GM23338 (cell line): ENCODE measurements at regions not wholly inside any gene's neighbourhood (a gene's known extent, or its start where the extent isn't known, plus 50 kb on each side); places are given as distances from the start of the nearest gene placed in this dataset.

Experiments used
- ATAC-seq: fragments of 200-7000 bp; cut with Tn5 transposase; 3 replicates; pipeline ENCODE4 v1.9.1; 2020
- DNase-seq: peaks from one replicate; pipeline ENCODE4 v3.0.0-alpha.2; 2015; ENCODE audit warnings: low spot score
- H2AFZ ChIP-seq: fragments of 200-600 bp; sonication (generic); 2 replicates; pipeline ENCODE4 v1.8.0; 2016; ENCODE audit warnings: antibody characterized with exemption, mild to moderate bottlenecking, moderate library complexity
- H3F3A ChIP-seq: fragments of 200-600 bp; sonication (generic); replicated peaks from 2 replicates; pipeline ENCODE4 v1.8.0; 2017; ENCODE audit warnings: antibody characterized with exemption, mixed run types, low read depth
- H3K27ac ChIP-seq: fragments of 200-600 bp; sonication (generic); 2 replicates; pipeline ENCODE4 v1.6.1; 2016; ENCODE audit warnings: low read depth
- H3K27me3 ChIP-seq: fragments of 200-600 bp; sonication (generic); 2 replicates; pipeline ENCODE4 v1.8.0; 2016; ENCODE audit warnings: mild to moderate bottlenecking, mixed run types, moderate library complexity; ENCODE audit not compliant: insufficient read depth
- H3K36me3 ChIP-seq: fragments of 200-600 bp; sonication (generic); 2 replicates; pipeline ENCODE4 v1.8.0; 2016; ENCODE audit warnings: mild to moderate bottlenecking; ENCODE audit not compliant: insufficient read depth
- H3K4me1 ChIP-seq: fragments of 200-600 bp; sonication (generic); 2 replicates; pipeline ENCODE4 v1.8.0; 2016; ENCODE audit warnings: mild to moderate bottlenecking, moderate library complexity; ENCODE audit not compliant: insufficient read depth
- H3K4me2 ChIP-seq: fragments of 200-600 bp; sonication (generic); 2 replicates; pipeline ENCODE4 v1.7.1; 2017; ENCODE audit warnings: mixed run types
- H3K4me3 ChIP-seq: fragments of 200-600 bp; sonication (generic); 2 replicates; pipeline ENCODE4 v1.6.1; 2016; ENCODE audit warnings: mixed run types
- H3K79me2 ChIP-seq: fragments of 200-600 bp; sonication (generic); replicated peaks from 2 replicates; pipeline ENCODE4 v1.8.0; 2017; ENCODE audit warnings: mild to moderate bottlenecking; ENCODE audit not compliant: insufficient read depth
- H3K9me2 ChIP-seq: fragments of 200-600 bp; sonication (generic); 2 replicates; pipeline ENCODE4 v1.8.0; 2017; ENCODE audit not compliant: insufficient read depth
- H4K20me1 ChIP-seq: fragments of 200-600 bp; sonication (generic); replicated peaks from 2 replicates; pipeline ENCODE4 v1.8.0; 2017; ENCODE audit warnings: mild to moderate bottlenecking; ENCODE audit not compliant: insufficient read depth
- H3K27ac Mint-ChIP-seq: 2 replicates; pipeline ENCODE4 v1.8.0; 2020; ENCODE audit warnings: inconsistent platforms, mild to moderate bottlenecking, moderate library complexity, mixed read lengths
- H3K27me3 Mint-ChIP-seq: 3 replicates; pipeline ENCODE4 v1.8.0; 2022; ENCODE audit warnings: low read depth, mild to moderate bottlenecking, moderate library complexity, mixed read lengths, inconsistent platforms; ENCODE audit not compliant: insufficient read depth, poor library complexity
- H3K36me3 Mint-ChIP-seq: 3 replicates; pipeline ENCODE4 v1.8.0; 2021; ENCODE audit warnings: low read depth, mild to moderate bottlenecking, inconsistent platforms, moderate library complexity, mixed read lengths
- H3K4me1 Mint-ChIP-seq: 3 replicates; pipeline ENCODE4 v1.8.0; 2020; ENCODE audit warnings: mild to moderate bottlenecking, inconsistent platforms, mixed read lengths
- H3K4me3 Mint-ChIP-seq: 3 replicates; pipeline ENCODE4 v1.8.0; 2021; ENCODE audit warnings: moderate library complexity, mild to moderate bottlenecking, inconsistent platforms, mixed read lengths
- H3K9me3 Mint-ChIP-seq: 3 replicates; pipeline ENCODE4 v1.8.0; 2020; ENCODE audit warnings: moderate library complexity, mild to moderate bottlenecking, inconsistent platforms, mixed read lengths
- EZH2 ChIP-seq: fragments of 200-600 bp; sonication (generic); IDR thresholded peaks from one replicate; pipeline ENCODE4 v1.8.0; 2017; ENCODE audit warnings: antibody characterized with exemption, mild to moderate bottlenecking, low read depth; ENCODE audit not compliant: unreplicated experiment
- JUNB ChIP-seq: IDR thresholded peaks from one replicate; pipeline ENCODE4 v1.6.1; 2016; ENCODE audit warnings: antibody characterized with exemption; ENCODE audit not compliant: unreplicated experiment
- POLR2AphosphoS5 ChIP-seq: IDR thresholded peaks from 2 replicates; pipeline ENCODE4 v1.6.1; 2016; ENCODE audit warnings: antibody characterized with exemption, low read depth
- STAT1 ChIP-seq: IDR thresholded peaks from one replicate; pipeline ENCODE4 v1.6.1; 2016; ENCODE audit warnings: antibody characterized with exemption; ENCODE audit not compliant: unreplicated experiment
- TF ChIP-seq, protein P1 (sequence below): fragments of 250-450 bp; sonication (Bioruptor Pico); IDR thresholded peaks from 2 replicates; pipeline ENCODE4 v1.5.0; 2020; ENCODE audit warnings: mild to moderate bottlenecking, moderate library complexity
- TF ChIP-seq, protein P2 (sequence below): IDR thresholded peaks from 2 replicates; pipeline ENCODE4 v1.6.1; 2016; ENCODE audit warnings: antibody characterized with exemption

DNA sequence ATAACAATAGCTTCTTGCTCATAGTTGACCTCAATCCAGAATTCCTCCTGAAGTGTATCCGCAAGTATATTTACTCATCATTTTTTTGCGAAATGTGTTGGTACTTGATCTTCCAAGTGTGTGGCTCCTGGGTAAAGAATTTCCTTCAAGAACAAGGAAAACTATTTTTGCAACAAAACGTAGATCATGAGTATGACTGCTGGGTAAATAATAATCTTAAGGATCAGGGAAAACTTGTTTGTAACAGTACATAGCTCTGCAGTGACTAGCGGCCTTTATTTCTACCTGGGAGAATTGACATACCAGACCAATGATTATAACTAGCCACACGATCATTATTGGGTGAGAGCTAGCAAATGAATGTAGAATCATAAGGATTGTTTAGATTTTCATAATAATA is 1311.7 kb downstream of the ARAP2 start:
- no peaks in the 10 kb centered on the region for H3K27me3 ChIP-seq
- Mint-ChIP-seq H3K4me3 (no peak overlapping the region), H3K36me3 (no peaks in the 10 kb centered on the region), H3K27me3 (no peaks in the 10 kb centered on the region), H3K4me1 (no peaks in the 10 kb centered on the region; the same call in 2 of the 3 replicates), H3K27ac (no peak overlapping the region), H3K9me3 (0 out of 3 replicates have a peak, but pooled peaks cover 5% of the 10 kb centered on the region)
- no peak for DNase-seq
- TF ChIP-seq STAT1: no peak
- TF ChIP-seq, protein P1, sequence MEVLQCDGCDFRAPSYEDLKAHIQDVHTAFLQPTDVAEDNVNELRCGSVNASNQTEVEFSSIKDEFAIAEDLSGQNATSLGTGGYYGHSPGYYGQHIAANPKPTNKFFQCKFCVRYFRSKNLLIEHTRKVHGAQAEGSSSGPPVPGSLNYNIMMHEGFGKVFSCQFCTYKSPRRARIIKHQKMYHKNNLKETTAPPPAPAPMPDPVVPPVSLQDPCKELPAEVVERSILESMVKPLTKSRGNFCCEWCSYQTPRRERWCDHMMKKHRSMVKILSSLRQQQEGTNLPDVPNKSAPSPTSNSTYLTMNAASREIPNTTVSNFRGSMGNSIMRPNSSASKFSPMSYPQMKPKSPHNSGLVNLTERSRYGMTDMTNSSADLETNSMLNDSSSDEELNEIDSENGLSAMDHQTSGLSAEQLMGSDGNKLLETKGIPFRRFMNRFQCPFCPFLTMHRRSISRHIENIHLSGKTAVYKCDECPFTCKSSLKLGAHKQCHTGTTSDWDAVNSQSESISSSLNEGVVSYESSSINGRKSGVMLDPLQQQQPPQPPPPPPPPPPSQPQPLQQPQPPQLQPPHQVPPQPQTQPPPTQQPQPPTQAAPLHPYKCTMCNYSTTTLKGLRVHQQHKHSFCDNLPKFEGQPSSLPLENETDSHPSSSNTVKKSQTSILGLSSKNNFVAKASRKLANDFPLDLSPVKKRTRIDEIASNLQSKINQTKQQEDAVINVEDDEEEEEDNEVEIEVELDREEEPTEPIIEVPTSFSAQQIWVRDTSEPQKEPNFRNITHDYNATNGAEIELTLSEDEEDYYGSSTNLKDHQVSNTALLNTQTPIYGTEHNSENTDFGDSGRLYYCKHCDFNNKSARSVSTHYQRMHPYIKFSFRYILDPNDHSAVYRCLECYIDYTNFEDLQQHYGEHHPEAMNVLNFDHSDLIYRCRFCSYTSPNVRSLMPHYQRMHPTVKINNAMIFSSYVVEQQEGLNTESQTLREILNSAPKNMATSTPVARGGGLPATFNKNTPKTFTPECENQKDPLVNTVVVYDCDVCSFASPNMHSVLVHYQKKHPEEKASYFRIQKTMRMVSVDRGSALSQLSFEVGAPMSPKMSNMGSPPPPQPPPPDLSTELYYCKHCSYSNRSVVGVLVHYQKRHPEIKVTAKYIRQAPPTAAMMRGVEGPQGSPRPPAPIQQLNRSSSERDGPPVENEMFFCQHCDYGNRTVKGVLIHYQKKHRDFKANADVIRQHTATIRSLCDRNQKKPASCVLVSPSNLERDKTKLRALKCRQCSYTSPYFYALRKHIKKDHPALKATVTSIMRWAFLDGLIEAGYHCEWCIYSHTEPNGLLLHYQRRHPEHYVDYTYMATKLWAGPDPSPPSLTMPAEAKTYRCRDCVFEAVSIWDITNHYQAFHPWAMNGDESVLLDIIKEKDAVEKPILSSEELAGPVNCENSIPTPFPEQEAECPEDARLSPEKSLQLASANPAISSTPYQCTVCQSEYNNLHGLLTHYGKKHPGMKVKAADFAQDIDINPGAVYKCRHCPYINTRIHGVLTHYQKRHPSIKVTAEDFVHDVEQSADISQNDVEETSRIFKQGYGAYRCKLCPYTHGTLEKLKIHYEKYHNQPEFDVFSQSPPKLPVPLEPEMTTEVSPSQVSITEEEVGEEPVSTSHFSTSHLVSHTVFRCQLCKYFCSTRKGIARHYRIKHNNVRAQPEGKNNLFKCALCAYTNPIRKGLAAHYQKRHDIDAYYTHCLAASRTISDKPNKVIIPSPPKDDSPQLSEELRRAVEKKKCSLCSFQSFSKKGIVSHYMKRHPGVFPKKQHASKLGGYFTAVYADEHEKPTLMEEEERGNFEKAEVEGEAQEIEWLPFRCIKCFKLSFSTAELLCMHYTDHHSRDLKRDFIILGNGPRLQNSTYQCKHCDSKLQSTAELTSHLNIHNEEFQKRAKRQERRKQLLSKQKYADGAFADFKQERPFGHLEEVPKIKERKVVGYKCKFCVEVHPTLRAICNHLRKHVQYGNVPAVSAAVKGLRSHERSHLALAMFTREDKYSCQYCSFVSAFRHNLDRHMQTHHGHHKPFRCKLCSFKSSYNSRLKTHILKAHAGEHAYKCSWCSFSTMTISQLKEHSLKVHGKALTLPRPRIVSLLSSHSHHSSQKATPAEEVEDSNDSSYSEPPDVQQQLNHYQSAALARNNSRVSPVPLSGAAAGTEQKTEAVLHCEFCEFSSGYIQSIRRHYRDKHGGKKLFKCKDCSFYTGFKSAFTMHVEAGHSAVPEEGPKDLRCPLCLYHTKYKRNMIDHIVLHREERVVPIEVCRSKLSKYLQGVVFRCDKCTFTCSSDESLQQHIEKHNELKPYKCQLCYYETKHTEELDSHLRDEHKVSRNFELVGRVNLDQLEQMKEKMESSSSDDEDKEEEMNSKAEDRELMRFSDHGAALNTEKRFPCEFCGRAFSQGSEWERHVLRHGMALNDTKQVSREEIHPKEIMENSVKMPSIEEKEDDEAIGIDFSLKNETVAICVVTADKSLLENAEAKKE: no peak
- no peak overlapping the region for H2AFZ ChIP-seq
- no peaks in the 10 kb centered on the region for H3K9me2 ChIP-seq
- no peak for ATAC-seq
- H4K20me1 ChIP-seq: no peaks in the 10 kb centered on the region
- no peak overlapping the region for H3K4me3 ChIP-seq
- H3F3A ChIP-seq: no peaks in the 10 kb centered on the region
- H3K4me2 ChIP-seq: no peak overlapping the region
- no peaks in the 10 kb centered on the region for H3K79me2 ChIP-seq
- no peaks in the 10 kb centered on the region for H3K36me3 ChIP-seq
- no peak overlapping the region for H3K27ac ChIP-seq
- H3K4me1 ChIP-seq: no peaks in the 10 kb centered on the region

DNA sequence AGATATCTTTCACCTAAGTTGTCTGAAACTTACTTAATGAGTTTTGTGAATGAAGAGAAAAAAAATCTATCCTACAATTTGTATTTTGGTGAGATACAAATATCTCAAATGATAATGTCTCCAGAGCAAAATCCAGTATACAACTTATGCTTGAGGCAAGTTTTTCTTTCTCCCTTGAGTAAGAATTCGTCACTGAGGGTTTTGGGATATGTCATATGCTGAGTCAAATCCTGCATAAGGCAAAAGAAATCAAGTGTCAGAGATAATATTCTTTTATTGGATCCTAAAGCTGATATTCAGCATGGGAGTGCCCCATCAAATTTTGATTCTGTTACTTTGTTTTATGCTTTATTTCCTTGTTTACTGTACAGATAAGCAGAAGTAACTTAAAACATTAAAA is 1308.6 kb downstream of the ARAP2 start:
- no peak overlapping the region for H3K4me2 ChIP-seq
- Mint-ChIP-seq H3K27ac (no peak overlapping the region), H3K9me3 (0 out of 3 replicates have a peak, but pooled peaks cover 5% of the 10 kb centered on the region), H3K27me3 (no peaks in the 10 kb centered on the region), H3K36me3 (no peaks in the 10 kb centered on the region), H3K4me1 (no peaks in the 10 kb centered on the region; the same call in 2 of the 3 replicates), H3K4me3 (no peak overlapping the region)
- no peaks in the 10 kb centered on the region for H4K20me1 ChIP-seq
- H3K36me3 ChIP-seq: no peaks in the 10 kb centered on the region
- no peaks in the 10 kb centered on the region for H3F3A ChIP-seq
- DNase-seq (no peak), ATAC-seq (no peak)
- no peaks in the 10 kb centered on the region for H3K79me2 ChIP-seq
- H3K27ac ChIP-seq: no peak overlapping the region
- H3K4me1 ChIP-seq: no peaks in the 10 kb centered on the region
- H2AFZ ChIP-seq: no peak overlapping the region
- no peaks in the 10 kb centered on the region for H3K9me2 ChIP-seq
- H3K4me3 ChIP-seq: no peak overlapping the region
- no peaks in the 10 kb centered on the region for H3K27me3 ChIP-seq
- TF ChIP-seq JUNB: no peak
- no peak for TF ChIP-seq POLR2AphosphoS5
- TF ChIP-seq, protein P1: no peak
- TF ChIP-seq EZH2: no peak
- TF ChIP-seq, protein P2, sequence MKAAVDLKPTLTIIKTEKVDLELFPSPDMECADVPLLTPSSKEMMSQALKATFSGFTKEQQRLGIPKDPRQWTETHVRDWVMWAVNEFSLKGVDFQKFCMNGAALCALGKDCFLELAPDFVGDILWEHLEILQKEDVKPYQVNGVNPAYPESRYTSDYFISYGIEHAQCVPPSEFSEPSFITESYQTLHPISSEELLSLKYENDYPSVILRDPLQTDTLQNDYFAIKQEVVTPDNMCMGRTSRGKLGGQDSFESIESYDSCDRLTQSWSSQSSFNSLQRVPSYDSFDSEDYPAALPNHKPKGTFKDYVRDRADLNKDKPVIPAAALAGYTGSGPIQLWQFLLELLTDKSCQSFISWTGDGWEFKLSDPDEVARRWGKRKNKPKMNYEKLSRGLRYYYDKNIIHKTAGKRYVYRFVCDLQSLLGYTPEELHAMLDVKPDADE: no peak
